ENCODE measurements at regions not wholly inside any gene's neighbourhood (a gene's known extent, or its start where the extent isn't known, plus 50 kb on each side); places are given as distances from the start of the nearest gene placed in this dataset.
"Not testable (repeated sequence)": the region's sequence is repeated elsewhere in the genome, so short reads cannot be mapped to it uniquely, and the experiment has no call there.

DNA sequence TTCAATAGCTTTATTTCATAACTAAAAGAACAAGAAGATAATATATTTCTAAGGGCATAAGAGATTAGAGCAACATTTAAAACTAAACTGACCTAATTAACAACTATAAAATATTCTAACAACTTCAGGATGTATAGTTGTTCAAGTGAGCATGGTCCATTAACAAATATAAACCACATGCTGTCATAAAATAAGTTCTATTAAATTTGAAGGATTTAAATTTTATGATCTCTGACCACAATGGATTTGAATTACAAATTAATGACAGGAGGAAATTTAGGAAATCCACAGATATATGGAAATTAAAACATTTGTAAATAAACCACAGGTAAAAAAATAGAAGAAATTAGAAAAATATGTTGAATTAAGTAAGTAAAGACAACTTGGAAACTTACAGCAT, 196.5 kb upstream of the PCDH20 start:
- no peak for TF ChIP-seq ZNF274 (IDR thresholded peaks at IDR 0.05; ENCODE audit: low read depth, low read length)
- H3K4me3 ChIP-seq (ENCODE audit: low read length), result no peak overlapping the region

DNA sequence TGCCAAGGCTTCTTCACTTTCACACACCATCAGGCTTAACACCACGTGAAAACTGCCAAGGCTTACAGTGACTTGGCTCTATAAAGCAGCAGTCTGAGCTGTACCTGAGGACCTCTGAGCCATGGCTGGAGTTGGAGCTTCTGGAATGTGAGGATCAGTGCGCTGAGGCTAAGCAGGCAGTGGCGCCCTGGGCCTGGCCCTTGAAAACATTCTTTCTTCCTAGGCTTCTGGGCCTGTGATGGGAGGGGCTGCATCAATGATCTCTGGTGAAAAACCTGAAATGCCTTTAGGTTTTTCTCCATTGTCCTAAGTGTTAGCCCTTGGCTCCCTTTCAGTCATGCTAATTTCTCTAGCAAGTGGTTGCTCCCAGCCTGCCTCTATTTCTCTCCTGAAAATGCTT, 192.5 kb upstream of the PCDH20 start:
- no peak for TF ChIP-seq ZNF274 (IDR thresholded peaks at IDR 0.05; ENCODE audit: low read depth, low read length)
- no peak overlapping the region for H3K4me3 ChIP-seq (ENCODE audit: low read length)

DNA sequence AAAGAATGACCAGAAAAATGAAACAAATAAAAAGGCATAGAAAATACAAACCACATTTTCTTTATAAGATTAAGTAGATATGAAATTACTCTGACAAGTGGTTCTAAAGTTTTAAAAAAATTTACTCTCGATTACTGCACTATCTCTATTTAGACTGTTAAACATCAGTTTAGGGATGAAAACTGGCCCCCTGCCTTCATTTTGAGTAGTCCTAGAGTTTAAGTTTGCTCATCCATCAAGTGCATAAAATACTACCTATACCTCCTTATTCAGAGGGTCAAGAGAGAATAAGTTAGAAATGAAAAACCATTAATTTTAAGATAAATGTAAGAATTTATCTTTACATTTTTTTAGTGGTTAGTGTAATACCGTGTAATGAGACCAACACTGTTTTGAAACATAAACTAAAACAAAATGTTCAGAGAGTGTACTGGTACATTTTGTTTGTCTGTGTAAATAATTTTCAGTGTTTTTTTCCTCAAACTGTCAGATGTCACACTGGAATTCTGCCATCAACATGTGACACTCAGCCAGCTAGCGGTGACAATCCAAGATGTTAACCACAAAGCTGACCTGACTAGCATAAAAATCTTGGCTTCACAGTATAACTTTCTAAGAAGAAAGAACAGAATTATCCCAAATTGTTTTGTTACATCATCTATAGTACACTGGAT, 184.8 kb upstream of the PCDH20 start:
- no peak for TF ChIP-seq ZNF274 (IDR thresholded peaks at IDR 0.05; ENCODE audit: low read depth, low read length)
- no peak overlapping the region for H3K4me3 ChIP-seq (ENCODE audit: low read length)

DNA sequence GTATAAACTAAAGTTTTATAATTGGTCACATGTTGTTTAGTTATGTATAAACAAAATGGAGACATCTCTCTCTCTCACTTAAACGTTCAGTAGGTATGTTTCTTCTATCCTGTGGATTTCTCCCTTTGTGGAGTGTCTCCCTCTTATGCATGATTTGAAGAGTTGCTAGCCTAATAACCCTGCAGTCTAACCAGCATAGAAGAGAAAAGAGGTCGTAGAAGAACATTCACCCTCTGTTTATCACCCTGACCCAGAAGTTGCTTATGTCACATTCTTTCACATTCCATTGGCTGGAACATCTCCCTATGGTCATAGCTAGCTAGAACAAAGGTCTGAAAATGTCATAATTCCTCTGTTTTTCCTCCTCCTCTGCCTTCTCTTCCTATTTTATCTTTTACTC, 176.8 kb upstream of the PCDH20 start:
- TF ChIP-seq ZNF274 (IDR thresholded peaks at IDR 0.05; ENCODE audit: low read depth, low read length), result no peak
- no peak overlapping the region for H3K4me3 ChIP-seq (ENCODE audit: low read length)

DNA sequence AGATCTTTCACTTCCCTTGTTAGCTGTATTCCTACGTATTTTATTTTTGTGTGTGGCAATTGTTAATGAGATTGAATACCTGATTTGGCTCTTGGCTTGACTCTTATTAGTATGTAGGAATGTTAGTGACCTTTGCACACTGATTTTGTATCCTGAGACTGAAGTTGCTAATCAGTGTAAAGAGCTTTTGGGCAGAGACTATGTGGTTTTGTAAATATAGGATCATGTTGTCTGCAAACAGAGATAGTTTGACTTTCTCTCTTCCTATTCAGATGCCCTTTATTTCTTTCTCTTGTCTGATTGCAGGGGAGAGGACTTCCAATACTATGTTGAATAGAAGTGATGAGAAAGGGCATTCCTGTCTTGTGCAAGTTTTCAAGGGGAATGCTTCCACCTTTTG, 160.3 kb upstream of the PCDH20 start:
- TF ChIP-seq ZNF274 (IDR thresholded peaks at IDR 0.05; ENCODE audit: low read depth, low read length), result no peak
- no peak overlapping the region for H3K4me3 ChIP-seq (ENCODE audit: low read length)

DNA sequence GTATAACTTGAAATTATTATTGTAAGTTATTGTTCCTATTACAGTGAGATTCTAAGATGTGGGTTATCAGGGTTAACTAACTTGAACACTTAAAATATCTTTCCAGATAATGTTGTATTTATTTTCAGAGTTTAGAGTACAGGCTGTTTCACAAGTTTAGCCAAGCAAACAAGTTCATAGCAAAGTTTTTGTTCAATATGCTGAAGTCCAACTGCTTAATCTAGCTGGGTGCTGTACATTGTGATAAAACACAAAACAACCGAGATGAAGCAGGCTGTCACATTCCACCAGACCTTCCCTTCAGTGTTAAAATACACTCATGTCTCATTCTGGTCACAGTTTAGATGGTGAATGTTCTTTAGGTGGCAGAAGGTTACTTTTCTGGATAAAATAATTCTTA, 148.0 kb upstream of the PCDH20 start:
- no peak overlapping the region for H3K4me3 ChIP-seq (ENCODE audit: low read length)
- TF ChIP-seq ZNF274 (IDR thresholded peaks at IDR 0.05; ENCODE audit: low read depth, low read length), result no peak

DNA sequence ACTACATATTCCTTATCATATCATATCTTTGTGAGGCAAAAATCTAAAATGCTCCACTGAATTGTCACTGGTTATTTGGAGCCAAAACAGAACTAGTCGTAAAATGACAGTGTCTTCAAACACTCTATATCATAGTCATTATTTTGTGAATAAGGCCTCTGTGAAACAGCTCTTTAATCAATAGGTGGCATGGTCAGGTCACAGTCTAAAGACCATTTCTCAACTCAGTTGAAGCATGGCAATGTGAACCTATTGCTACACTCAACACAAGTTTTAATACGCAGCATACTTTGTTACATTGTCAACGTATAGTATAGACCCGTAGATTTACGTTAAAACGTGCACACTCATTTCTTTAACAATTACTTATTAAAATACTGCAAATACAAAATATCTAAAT, 131.3 kb upstream of the PCDH20 start:
- no peak for TF ChIP-seq ZNF274 (IDR thresholded peaks at IDR 0.05; ENCODE audit: low read depth, low read length)
- no peak overlapping the region for H3K4me3 ChIP-seq (ENCODE audit: low read length)

DNA sequence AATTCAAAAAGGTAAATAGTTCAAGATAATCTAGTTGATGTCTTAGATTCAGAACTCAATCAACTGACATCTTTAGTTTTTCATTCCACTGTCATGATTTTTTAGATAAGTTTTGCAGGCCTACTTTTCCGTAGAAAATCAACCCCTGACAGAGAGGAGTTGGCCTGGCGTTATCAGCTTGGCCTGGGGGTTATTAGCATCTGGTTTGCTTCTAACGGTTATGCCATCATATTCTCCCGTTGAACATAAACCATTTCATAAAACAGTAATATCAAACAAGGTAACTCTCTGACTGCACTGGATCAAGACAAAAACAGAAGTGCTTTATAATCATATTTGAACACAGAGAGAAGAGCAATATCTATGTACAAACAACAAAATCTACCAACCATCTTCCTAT, 130.8 kb upstream of the PCDH20 start:
- no peak overlapping the region for H3K4me3 ChIP-seq (ENCODE audit: low read length)
- TF ChIP-seq ZNF274 (IDR thresholded peaks at IDR 0.05; ENCODE audit: low read depth, low read length), result no peak

DNA sequence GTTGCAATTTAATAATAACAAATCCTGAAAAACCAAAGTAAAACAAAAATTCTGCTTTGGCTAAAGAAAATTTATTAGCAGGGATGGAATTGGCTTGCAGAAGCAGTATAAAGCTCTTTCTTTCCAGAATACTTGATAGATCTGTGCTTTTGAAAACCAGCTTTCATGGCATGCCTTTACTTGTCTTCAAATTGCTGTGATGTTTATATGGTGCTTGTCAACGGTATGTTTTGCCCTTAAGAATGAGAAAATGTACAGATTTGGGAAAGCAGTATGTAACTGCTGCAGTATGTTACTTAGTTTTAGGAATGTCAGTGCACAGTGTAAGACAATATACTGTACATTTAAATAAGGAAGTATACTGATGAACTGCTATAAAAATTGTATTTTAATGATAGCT, 120.8 kb upstream of the PCDH20 start:
- H3K4me3 ChIP-seq (ENCODE audit: low read length), result no peak overlapping the region
- no peak for TF ChIP-seq ZNF274 (IDR thresholded peaks at IDR 0.05; ENCODE audit: low read depth, low read length)

DNA sequence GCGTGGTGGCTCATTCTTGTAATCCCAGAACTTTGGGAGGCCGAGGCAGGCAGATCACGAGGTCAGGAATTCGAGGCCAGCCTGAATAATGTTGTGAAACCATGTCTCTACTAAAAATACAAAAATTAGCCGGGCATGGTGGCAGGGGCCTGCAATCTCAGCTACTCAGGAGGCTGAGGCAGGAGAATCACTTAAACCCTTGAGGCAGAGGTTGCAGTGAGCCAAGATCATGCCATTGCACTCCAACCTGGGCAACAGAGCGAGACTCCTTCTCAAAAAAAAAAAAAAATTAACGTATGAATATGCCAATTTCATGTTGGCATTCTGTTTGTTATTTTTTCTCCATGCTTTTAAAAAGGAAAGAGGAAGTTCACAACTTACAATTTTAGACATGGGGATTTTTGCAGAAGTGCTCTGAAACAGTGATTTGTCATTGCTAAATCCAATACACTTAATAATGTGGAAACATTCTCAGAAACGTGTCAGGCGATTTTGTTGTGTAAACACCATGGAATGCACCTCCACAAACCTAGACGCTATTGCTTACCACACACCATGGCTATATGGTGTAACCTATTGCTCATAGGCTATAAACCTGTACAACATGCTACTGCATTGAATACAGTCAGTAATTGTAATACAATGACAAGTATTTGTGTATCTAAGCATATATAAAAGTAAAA, 115.9 kb upstream of the PCDH20 start:
- no peak for TF ChIP-seq ZNF274 (IDR thresholded peaks at IDR 0.05; ENCODE audit: low read depth, low read length)
- H3K4me3 ChIP-seq (ENCODE audit: low read length), result no peak overlapping the region

DNA sequence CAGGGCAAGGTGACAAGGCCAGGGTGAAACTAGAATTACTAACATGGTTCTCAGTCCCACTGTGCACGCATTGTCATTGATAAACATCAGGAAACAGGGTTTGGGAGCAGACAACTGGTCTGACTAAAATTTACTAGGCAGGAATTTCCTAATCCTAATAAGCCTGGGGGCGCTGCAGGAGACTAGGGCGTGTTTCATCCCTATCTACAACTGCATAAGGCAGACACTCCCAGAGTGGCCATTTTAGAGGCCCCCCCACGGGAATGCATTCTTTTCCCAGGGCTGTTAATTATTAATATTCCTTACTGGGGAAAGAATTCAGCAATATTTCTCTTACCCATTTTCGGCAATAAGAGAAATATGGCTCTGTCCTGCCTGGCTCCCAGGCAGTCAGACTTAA, 103.6 kb upstream of the PCDH20 start:
- H3K4me3 ChIP-seq (ENCODE audit: low read length), result not testable (repeated sequence)

DNA sequence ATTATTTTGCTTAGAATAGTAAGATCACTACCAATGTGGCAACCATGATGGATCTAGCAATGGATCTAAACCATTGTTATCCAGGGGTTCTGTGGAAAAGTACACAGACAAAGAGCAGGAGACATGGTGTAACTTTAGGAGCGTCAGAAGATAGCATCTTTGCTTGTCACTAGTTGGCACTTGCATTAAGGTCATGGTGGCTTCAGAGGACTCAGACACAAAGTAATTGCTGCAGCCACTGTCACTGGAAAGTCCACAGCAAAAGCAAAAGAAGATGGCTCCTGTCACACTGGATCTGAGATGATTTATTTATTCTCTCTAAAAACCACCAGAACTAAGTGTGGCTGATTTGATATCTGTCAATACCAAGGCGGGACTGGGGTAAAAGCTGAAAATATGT, 93.3 kb upstream of the PCDH20 start:
- no peak for TF ChIP-seq ZNF274 (IDR thresholded peaks at IDR 0.05; ENCODE audit: low read depth, low read length)

DNA sequence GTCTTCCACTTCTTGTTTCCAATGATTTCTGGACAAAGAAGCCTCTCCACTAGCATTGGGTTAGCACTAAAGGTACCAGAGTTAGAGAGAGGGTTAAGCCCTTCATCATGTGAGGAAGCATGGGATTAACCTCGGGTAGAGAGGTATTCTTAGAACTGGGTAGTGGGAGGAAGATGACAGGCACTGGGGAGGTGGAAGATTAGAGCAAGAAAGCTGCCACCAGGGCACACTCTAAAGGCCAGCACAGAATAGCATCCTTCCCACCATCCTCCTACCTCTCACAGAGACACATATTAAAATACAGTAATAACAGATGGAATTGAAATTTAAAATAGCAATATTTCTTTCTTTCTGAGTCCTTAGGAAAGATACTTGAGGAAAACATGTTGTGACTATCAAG, 84.5 kb upstream of the PCDH20 start:
- TF ChIP-seq ZNF274 (IDR thresholded peaks at IDR 0.05; ENCODE audit: low read depth, low read length), result no peak
- H3K4me3 ChIP-seq (ENCODE audit: low read length), result no peak overlapping the region

More for the DNA sequence above, 93.3 kb upstream of the PCDH20 start:
- no peak overlapping the region for H3K4me3 ChIP-seq (ENCODE audit: low read length)

DNA sequence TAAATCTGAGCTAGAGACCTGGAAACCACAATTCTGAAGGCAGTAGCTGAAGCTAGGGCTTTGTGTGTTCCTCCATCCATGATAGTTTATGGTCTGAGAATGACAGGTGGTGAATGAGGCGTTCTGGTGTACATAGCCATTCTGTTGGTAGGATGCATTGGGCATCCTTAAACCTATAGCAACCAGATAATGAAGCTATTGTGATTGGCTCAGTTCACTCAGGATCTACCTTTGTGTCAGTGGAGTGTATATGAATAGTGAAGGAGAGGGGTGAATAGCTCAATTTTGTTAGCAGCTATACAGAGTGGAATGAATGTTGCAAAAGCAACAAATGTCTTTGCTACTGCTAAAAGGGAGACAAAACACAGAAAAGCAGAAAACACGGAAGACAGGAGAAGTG, 80.0 kb upstream of the PCDH20 start:
- no peak overlapping the region for H3K4me3 ChIP-seq (ENCODE audit: low read length)

DNA sequence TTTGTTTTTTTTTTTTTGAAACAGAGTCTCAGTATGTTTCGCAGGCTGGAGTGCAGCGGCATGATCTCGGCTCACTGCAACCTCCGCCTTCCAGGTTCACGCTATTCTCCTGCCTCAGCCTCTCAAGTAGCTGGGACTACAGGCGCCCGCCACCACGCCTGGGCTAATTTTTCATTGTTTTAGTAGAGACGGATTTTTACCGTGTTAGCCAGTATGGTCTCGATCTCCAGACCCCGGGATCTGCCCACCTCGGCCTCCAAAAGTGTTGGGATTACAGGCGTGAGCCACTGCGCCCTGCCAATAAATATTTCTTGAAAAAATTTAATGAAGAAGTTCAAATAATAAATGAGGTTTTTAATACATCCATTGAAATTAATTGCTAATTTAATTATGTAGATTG, 77.9 kb upstream of the PCDH20 start:
- H3K4me3 ChIP-seq (ENCODE audit: low read length), result not testable (repeated sequence)

More for the DNA sequence above, 80.0 kb upstream of the PCDH20 start:
- no peak for TF ChIP-seq ZNF274 (IDR thresholded peaks at IDR 0.05; ENCODE audit: low read depth, low read length)

DNA sequence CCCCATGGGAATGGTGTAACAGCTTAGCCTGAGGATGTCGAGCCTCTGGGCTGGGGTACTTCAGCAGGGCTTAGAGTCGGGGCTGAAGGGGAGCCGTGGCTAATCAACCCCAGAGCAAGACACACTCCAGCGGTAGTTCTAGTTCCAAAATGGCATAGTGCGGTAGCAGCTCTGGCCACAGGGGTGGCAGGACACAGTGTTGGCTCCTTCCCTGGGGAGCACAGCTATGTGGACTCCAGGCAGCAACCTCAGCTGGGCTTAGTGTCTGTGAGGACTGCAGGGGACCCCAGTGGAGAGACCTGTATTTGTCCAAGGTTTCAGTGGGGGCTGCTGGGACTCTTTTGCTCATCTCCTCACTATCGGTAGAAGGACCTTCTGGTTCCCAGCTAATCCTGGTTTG, 70.8 kb upstream of the PCDH20 start:
- no peak for TF ChIP-seq ZNF274 (IDR thresholded peaks at IDR 0.05; ENCODE audit: low read depth, low read length)
- H3K4me3 ChIP-seq (ENCODE audit: low read length), result no peak overlapping the region
